Activated CD8-positive, alpha-beta memory T cell treated with anti-CD3 and anti-CD28 coated beads, Interleukin-2, amount 50 U/mL, for 1 hour (primary cell): ENCODE measurements at regions not wholly inside any gene's neighbourhood (a gene's known extent, or its start where the extent isn't known, plus 50 kb on each side); places are given as distances from the start of the nearest gene placed in this dataset.
"Not testable (repeated sequence)": the region's sequence is repeated elsewhere in the genome, so short reads cannot be mapped to it uniquely, and the experiment has no call there.

Experiments
- DNase-seq: peaks from one replicate; pipeline ENCODE4 v3.0.0-alpha.2; 2020; ENCODE audit errors: extremely low read depth

DNA sequence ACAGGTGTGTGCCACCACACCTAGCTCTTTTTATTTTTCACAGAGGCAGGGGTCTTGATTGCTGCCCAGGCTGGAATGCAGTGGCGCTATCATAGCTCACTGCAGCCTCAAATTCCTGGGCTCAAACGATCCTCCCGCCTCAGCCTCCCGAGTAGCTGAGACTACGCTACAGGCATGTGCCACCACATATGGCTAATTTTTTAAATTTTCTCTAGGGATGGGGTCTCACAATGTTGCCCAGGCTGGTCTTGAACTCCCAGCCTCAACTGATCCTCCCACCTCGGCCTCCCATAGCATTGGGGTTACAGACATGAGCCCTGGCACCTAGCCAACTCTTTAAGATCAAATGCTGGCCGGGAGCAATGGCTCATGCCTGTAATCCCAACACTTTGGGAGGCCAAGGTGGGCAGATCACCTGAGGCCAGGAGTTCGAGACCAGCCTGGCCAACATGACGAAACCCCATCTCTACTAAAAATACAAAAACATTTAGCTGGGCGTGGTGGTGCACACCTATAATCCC, 50.6 kb upstream of the MYL10 start:
- not testable (repeated sequence) for DNase-seq

DNA sequence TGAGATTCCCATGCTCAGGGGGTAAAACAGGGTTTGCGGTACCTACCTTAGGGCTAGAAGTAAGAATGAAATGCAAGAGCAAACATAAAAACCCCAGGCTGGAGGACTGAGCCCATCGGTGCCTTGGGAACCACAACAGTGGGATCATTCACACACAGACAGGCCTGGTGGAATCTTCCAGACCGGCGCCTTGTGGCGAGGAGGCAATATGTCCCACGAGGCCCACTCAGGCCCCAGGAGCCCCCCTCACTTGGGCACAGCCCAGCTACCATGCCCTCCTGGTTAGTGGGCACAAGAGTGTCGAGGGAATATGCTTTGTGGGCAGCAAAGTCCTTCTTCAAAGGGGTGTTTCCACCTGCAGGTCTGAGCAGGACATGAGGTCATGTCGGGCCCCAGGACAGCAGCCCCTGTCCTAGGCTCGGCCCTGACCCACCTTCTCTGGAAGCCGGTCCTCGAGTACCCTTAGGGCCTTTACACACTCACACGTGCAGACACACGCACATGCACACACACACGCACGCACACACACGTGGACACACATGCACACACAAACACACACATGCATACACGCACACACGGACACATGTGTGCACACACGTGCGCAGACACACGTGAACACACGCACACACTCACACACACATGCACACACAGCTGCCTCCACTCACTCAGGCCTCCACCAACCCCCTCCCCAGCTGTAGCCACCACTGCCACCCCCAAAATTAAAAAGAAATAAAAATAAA, 51.5 kb upstream of the MYL10 start:
- DNase-seq, result no peak

DNA sequence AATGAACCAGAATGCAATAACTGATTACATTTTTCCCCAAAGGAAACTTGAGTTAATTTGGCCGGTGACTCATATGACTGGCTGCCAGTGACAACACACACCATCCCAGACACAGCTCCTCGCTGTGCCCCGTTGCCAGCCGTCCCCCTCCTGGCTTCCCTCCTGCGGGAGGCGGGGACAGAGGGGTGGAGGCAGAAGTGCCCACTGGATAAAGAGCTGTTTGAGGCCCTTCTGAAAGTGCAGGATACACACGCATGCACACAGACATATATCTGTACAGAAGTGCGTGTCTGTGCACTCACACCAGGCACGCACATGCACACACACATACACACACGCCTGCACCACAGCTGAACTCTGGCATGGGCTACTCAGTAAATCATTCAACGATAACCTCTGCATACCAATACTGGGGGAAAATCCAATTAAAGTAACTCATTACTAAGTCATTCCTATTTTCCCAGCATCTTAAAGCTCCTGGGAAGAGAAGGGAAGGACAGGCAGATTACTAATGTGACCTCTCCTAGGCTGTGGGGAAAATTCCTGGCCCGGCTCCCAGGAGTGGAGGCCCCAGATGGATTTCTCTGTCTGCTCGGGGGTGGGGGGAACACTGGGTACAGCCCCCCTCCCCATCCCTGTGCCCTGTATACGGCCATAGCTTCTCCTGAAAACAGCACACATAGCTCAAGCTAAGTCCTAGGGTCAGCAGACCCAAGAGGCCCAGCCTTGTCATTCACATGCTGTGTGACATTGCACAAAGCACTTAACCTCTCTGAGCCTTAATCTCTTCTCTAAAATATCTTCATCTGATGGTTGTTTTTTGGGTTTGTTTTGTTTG, 52.3 kb upstream of the MYL10 start:
- DNase-seq, result no peak

DNA sequence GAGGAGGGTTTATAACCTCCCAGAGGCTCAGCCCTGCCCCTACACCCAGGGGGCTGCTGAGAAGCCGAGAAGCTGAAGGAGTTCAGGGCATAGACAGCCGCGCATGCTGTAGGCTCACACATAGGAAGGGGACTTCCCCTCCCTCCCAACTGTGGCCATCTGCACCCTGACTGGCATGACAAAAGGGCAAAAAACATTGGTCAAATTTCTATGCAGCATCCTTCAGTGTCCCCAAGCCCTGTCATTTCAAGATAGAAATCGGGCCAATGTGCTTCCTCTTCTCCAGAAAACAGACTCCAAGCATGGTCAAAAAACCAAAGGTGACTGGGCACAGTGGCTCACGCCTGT, 55.9 kb upstream of the MYL10 start:
- no peak for DNase-seq

DNA sequence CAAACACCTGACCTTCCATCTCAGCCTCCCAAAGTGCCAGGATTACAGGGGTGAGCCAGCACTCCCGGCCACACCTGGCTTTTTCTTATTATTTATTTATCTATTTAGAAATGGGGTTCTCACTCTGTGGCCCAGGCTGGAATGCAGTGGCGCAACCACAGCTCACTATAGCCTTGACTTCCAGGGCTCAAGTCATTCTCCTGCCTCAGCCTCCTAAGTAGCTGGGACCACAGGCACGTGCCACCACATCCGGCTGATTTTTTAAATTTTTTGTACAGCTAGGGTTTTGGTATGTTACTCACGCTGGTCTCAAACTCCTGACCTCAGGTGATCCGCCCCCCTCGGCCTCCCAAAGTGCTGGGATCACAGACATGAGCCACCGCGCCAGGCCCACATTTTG, 56.9 kb upstream of the MYL10 start:
- no peak for DNase-seq

DNA sequence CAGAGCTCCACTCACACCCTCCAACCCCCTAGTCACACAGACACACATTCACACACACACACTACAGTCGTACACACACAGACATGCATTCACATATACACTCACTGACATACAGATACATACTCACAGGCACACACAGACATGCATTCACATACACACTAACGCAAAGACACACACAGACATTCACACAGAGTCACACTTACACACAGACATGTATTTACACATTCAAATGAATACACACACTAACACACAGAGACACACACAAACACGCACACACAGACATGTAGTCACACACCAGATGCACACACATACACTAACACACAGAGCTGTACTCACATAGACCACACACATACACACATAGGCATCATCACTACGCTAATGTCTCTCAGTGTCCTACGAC, 58.0 kb upstream of the MYL10 start:
- DNase-seq, result no peak

DNA sequence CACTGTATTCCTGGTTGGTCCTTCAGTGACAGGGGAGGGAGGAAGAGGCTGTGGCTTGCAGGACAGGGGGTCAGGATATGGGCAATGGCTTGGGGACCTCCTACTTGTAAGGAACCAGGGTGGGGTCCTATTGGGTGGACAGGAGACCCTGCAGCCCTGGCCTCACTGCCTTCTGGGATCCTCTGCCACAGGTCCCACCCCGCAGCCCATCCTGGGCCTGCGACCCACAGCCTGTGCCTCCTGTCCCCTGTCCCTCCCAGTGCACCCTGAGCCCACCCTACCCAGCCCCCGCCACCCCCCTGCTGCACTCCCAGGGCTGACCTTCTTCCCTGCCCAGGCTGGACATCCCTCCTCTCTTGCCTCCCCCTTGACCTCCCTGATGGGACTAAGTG, 58.7 kb upstream of the MYL10 start:
- DNase-seq, result no peak

DNA sequence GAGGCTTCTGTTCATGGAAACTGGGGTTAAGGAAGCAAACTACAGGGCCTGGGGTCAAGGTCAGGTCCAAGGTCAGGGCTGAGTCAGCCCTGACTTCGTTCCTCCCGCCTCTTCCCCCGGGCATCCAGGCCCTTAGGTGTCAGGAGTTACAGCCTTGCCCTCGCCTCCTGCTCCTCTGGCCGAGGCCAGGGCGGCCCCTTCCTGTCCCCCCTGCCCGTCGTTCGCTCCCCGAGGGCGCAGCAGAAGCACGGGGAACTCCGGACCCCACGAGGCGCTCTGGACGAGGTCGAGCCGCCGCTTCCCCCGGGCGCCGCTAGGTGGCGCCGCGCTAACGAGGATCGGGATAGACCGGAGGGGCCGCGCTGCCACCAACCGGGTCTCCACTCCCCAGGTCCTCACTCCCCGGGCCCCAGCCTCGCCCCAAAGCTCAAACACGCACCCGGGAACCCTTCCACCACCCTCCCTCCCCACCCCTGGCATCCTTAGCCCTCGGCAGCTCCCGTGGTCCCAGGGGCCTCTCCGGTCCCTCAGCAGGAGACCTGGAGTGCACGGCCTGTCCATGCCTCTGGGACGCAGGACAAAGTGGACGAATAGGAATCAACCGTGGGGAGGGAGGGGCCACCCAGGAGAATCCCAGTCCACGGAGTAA, 59.2 kb upstream of the MYL10 start:
- peak; percentile 19 for DNase-seq

DNA sequence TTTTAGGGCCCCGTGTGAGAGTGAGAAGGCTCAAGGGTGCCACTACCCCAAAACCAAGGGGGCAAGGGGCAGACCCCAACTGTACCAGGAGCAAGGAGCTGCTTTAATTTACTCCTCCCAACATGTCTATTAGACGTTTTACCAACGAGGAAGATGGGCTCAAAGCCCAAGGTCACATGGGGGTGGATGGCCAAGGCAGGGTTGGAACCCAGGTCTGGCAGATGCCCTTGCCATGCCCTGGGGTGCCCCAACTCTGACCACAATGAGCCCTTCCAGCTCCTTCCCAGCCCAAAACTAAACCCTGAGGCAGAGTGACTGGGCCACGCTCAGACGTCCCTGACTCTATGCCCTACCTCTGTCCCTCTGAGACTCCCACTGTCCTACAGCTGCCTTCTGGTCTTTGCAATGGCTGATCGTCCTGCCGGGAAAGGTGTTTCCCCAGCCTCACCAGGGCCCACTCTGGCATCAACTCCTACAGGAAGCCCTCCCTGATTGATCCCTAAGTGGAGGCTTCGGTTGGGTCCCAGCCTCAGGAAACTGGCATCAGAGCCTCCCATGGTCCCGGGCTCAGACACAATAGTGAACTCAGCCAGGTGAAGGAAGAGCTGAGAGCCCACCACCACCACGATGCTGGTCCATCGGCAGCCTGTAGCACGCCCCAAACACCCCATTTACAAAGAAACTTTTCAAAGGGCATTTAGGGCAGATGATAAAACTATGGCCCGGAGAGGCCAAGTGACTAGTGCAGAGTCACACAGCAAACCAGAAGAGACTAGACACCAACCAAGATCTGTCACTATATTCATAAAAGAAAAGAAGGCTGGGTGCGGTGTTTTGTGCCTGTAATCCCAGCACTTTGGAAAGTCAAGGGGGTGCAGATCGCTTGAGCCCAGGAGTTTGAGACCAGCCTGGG, 60.2 kb upstream of the MYL10 start:
- no peak for DNase-seq

DNA sequence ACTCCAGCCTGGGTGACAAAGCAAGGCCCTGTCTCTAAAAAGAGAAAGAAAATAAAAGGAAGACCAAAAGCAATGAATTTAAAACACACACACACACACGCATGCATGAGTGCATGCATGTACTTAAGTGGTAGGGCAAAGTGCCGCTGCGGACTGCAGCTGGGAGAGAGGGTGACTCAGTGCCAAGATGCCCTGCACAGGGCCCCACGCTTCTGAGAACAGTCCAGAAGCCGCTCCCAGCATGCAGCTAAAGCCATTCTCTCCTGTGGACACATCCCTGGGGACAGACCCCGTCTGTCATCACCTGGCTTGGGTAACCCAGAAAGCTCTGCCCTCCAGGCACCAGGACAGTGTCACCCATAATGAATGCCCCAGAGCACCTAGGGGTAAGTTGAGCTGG, 61.0 kb upstream of the MYL10 start:
- DNase-seq, result no peak

DNA sequence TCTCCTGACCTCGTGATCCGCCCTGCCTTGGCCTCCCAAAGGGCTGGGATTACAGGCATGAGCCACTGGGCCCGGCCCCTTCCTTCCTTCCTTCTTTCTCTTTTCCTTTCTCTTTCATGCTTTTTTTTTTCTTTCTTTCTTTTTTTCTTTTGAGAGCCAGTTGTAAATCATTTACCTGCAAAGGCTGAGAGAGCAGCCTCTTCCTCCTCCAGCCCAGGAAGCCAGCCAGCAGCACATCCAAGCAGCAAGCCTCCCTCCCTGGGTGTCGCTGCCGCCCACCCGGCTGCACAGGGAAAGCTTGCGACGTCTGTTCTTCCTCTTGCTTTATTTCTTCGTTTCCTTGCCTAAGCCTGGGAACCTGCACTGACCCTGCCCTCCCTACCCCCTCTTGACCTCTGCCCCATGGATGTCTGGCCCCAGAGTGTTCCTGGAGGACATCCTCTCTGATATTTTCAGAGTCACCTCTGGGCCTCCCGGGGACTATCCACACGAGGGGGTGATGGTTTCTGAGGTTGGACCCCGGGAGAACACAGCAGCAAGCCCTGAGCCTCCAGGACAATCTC, 62.8 kb upstream of the MYL10 start:
- no peak for DNase-seq

DNA sequence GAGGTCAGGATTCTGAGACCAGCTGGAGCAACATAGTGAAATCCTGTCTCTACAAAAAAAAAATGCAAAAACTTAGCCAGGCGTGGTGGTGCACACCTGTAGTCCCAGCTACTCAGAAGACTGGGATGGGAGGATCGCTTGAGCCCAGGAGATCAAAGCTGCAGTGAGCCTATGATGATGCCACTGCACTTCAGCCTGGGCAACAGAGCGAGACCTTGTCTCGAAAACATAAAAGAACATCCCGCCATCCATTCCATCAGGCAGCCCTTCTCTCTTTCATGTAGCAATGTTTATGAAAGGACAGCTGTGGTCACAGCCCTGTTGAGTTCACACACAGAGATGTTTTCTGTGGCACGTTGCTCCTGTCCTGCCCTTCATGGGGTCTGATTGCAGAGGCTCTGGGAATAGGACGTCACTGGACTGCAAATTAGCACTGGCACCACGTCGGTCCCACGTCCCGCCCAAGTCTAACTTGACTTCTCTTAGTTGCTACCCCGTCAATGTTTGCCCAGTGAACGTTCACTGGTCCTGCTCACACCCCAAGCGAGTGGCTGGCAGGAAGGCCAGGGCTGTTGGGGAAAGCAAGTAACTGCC, 64.5 kb upstream of the MYL10 start:
- DNase-seq, result no peak

DNA sequence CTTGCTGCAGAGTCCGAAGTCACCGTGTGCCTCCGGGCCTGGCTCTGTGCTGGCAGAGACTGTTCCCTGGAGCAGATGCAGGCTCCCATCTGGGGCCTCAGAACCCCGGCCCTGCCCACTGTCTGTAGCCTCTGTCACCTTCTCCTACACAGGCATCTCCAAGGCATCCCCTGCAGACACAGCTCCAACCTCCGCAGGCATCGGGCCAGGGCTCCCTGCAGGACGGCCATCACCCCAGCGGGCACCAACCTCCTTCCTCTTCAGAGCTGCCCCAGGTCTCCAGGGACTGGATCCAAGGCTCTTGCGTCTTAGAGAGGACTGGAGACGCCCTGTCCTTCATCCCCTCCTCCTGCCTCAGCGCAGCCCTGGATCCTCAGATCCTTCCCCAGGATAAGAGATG, 69.9 kb upstream of the MYL10 start:
- no peak for DNase-seq

DNA sequence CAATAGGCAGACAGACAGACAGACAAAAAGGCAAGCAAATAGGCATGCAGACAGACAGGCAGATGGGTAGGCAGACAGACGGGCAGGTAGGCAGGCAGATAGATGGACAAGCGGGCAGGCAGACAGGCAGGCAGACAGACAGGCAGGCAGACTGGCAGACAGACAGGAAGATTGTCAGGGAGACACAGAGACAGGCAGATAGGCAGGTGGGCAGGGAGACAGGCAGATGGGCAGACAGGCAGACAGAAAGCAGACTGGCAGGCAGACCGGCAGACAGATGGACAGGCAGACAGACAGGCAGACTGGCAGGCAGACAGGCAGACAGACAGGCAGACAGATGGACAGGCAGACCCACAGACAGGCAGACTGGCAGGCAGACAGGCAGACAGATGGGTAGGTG, 70.3 kb upstream of the MYL10 start:
- no peak for DNase-seq

DNA sequence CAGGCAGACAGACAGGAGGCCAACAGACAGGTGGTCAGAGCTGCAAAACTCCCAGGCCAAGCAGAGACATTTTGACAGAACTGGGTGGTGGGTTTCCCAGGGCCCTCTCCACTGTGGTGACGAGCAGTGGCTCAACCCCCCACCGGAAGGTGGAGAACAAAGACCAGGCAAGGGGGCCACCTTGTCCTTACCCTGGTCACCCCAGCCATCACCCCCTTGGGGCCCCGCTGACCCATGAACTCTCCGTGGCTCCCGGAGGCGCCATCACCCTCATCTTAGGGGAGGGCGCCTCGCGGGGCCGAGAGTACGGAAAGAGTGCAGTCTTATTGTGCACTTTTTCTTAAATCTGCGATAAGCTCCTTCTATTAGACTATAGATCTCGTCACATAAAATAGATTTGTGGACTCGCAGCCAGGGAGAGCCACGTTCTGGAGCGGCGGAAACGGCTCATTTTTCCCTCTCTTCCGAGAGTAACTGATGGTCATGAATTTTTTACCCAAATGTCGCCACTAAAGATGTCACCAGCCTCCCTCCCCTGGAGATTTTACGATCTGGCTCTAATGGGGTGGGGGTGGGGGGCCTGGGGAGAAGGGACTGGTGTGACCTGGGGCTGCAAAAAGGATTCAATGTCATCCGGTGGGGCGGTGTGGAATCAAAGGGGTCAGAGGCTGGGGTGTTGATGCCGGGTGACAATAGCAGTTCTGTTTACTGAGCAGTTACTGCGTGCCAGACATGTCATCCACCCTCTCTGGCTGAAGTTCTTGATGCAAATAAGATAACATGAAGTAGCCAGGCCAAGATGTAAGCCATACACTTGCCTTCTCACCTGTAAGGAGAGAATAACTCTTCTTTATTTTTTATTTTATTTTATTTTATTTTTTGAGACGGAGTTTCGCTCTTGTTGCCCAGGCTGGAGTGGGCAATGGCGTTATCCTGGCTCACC, 71.1 kb upstream of the MYL10 start:
- no peak for DNase-seq

DNA sequence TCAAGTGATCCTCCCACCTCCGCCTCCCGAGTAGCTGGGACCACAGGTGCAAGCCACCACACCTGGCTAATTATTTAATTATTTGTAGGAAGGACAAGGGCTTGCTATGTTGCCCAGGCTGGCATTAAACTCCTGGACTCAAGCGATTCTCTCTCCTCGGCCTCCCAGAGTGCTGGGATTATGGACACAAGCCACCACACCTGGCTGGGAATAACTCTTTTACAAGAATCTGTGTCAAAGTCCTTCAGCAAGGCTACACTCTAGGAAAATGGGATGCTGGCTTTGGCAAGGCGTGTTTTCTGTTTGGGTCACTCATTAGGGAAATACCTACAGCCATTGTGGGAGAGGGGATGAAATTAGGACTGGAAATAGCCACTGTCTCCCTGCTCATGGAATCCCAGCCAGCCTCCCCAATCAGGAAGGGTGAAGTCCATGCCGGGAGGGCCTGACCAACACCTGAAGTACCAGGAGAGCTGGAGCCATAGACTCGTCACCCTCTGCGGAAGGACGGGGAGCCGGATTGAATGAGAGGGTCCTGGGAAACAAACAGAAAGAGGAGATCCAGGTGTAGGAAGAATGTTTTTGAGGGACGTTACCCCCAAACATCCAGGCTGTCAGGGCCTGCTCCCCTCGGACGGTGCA, 72.2 kb upstream of the MYL10 start:
- DNase-seq, result no peak

DNA sequence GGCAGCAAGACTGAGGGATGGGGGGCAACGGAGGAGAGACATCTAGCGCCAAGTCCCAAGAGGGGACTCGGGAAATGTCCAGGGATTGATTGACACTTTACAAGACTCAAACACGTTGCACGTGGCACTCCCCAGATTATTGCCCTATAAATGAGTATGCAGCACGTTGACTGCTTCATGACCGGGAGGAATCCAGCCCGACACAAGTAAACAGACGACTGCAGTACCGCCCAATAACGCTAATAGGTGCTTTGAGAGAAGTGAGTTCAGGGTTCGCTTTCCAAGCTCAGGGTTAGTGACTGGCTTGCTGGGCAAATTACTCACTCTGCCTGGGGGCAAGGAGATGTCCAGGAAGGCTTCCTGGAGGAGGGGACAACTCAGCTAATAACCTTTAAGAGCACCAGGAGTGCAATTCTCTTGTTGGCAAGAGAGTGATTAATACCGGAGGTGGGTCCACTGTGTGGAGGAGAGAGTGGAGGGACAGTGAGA, 73.3 kb upstream of the MYL10 start:
- DNase-seq, result no peak

DNA sequence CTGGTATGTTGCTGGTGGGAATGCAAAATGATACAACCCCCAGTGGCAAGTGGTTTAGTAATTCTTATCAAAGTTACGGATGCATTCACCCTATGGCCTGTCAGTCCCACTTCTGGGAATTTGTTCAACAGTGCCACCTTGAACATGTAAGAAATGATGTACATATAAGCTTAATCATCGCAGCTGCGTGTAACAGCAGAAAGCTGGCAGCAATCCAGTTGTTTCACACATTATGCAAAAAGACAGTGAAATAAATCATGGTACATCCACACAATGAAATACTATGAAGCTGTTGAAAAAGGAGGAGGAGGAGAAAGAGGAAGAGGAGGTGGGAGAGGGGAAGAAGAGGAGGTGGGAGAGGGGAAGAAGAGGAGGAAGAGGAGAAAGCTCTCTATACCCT, 76.2 kb upstream of the MYL10 start:
- no peak for DNase-seq

DNA sequence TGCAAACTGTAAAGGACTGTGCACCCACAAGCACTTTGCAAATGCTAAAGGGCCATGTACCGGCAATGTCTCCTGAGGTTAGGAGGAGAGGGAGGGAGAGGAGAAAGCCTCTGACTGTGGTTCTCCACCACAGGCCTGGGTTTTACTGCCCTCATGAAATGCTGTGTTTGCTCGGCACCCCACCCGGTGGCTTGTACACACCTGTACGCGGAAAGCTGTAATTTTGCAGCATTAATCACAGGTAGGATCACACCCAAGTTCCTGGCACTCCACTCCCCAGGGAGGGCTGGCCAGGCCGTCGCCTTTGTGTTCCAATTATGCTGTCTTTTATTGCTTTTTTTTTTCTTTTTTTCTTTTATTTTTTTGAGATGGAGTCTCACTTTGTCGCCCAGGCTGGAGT, 78.5 kb upstream of the MYL10 start:
- DNase-seq, result no peak
